HEK293T (cell line): ENCODE measurements at regions not wholly inside any gene's neighbourhood (a gene's known extent, or its start where the extent isn't known, plus 50 kb on each side); places are given as distances from the start of the nearest gene placed in this dataset.

Experiments
- BHLHE40 ChIP-seq: fragments of 450-650 bp; IDR thresholded peaks from 2 replicates; pipeline ENCODE4 v1.6.1; 2016; ENCODE audit warnings: mild to moderate bottlenecking, moderate library complexity, borderline replicate concordance
- ELF4 ChIP-seq: fragments of 450-650 bp; IDR thresholded peaks from 2 replicates; pipeline ENCODE4 v1.6.1; 2017; ENCODE audit warnings: antibody characterized with exemption
- FOXA1 ChIP-seq: fragments of 450-650 bp; IDR thresholded peaks from 2 replicates; pipeline ENCODE4 v1.6.1; 2016; ENCODE audit warnings: mild to moderate bottlenecking
- FOXK2 ChIP-seq: fragments of 450-650 bp; IDR thresholded peaks from 2 replicates; pipeline ENCODE4 v1.6.1; 2016; ENCODE audit warnings: mild to moderate bottlenecking
- FOXM1 ChIP-seq: fragments of 450-650 bp; IDR thresholded peaks from 2 replicates; pipeline ENCODE4 v1.6.1; 2017; ENCODE audit warnings: mild to moderate bottlenecking, borderline replicate concordance
- HDGF ChIP-seq: fragments of 450-650 bp; IDR thresholded peaks from 2 replicates; pipeline ENCODE4 v1.6.1; 2017; ENCODE audit warnings: antibody characterized with exemption, borderline replicate concordance
- NFRKB ChIP-seq: fragments of 450-650 bp; IDR thresholded peaks from 2 replicates; pipeline ENCODE4 v1.6.1; 2016; ENCODE audit warnings: mild to moderate bottlenecking, moderate library complexity
- SP1 ChIP-seq: fragments of 450-650 bp; IDR thresholded peaks from 2 replicates; pipeline ENCODE4 v1.6.1; 2017
- SUZ12 ChIP-seq: fragments of 450-650 bp; IDR thresholded peaks from 2 replicates; pipeline ENCODE4 v1.6.1; 2016; ENCODE audit warnings: mild to moderate bottlenecking
- TARDBP ChIP-seq: fragments of 450-650 bp; IDR thresholded peaks from 2 replicates; pipeline ENCODE4 v1.6.1; 2016
- ZNF384 ChIP-seq: fragments of 450-650 bp; IDR thresholded peaks from 2 replicates; pipeline ENCODE4 v1.6.1; 2016
- TF ChIP-seq, protein P1 (sequence below): fragments of 450-650 bp; IDR thresholded peaks from 2 replicates; pipeline ENCODE4 v1.6.1; 2016

DNA sequence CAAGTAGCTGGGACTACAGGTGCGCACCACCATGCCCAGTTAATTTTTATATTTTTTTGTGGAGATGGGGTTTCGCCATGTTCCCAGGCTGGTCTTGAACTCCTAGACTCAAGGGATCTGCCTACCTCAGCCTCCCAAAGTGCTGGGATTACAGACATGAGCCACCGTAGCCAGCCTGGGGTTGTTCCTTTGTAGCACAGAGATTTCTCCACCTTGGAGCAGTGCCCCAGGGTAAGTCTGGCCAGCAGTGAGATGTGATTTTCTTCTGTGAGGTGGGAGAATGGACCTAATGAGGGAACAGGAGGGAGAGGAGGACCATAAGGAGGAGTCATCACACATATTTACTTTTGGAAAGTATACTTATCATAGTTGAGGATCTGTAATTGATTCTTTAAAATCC is 61.1 kb upstream of the GADD45A start:
- no peak for TF ChIP-seq FOXK2
- no peak for TF ChIP-seq ELF4
- TF ChIP-seq TARDBP, result no peak
- TF ChIP-seq, protein P1, sequence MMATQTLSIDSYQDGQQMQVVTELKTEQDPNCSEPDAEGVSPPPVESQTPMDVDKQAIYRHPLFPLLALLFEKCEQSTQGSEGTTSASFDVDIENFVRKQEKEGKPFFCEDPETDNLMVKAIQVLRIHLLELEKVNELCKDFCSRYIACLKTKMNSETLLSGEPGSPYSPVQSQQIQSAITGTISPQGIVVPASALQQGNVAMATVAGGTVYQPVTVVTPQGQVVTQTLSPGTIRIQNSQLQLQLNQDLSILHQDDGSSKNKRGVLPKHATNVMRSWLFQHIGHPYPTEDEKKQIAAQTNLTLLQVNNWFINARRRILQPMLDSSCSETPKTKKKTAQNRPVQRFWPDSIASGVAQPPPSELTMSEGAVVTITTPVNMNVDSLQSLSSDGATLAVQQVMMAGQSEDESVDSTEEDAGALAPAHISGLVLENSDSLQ, result no peak
- no peak for TF ChIP-seq HDGF
- no peak for TF ChIP-seq ZNF384
- TF ChIP-seq FOXA1, result no peak
- no peak for TF ChIP-seq BHLHE40
- TF ChIP-seq SP1, result no peak
- no peak for TF ChIP-seq FOXM1
- TF ChIP-seq NFRKB, result no peak
- TF ChIP-seq SUZ12, result no peak
